ENCODE measurements at regions not wholly inside any gene's neighbourhood (a gene's known extent, or its start where the extent isn't known, plus 50 kb on each side); places are given as distances from the start of the nearest gene placed in this dataset.
A peak's percentile ranks its signal among the peaks of the same experiment; 100 is the strongest.

- Mint-ChIP-seq H3K27ac (ENCODE audit: unreplicated experiment) (no peak overlapping the region), H3K9me3 (peaks cover 5% of the 10 kb centered on the region)
- DNase-seq (ENCODE audit: low read depth, low spot score): no peak
Measured at GRCh38 chr9:88702985-88703384, 168.0 kb downstream of the NXNL2 start.

DNA sequence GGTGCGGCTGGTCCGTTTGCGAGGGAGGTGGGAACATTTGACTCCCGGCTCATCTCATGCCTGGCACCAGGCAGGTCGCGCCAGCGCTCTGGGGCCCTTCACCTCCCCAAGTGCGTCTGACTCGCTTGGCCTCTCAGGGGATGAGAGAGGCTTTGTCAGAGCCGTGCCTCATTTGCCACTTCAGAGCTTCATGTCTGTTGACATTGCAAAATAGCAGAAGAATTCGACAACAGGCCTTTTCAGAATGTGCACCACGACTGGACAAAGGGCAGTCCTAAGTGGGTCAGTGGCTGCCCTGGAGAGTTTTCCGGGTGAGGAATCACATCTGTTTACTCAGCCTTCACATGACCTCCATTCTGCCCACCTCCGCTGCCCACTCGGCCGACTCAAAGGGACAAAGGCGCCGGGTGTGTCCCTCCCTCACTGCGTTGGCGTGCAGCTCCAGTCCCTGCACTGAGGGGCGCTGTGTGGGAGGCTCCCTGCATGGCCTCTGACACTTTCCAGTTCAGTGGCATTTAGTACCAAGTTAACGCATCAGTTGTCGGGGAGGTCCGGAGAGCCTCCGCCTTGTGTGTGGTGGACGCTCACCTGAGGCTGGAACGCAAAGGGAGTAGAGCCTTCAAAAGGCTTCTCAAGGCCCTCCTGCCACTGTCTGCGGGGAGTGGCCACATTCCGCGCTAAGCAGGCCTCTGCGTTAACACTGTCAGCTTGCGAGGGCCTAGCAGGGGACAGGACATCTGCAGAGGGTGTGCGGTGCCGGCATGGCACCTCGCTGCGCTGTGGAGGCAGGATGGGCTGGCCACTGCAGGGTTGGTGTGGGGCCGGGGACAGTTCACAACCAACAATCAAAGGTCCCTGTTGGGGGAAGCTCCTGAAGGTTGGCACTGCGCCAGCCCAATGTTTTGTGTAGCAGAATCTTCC is 171.5 kb downstream of the NXNL2 start:
- Mint-ChIP-seq H3K27ac (ENCODE audit: unreplicated experiment) (peak overlapping the region; percentile 85), H3K36me3 (ENCODE audit: low read depth) (no peaks in the 10 kb centered on the region), H3K9me3 (no peaks in the 10 kb centered on the region), H3K27me3 (ENCODE audit: low read depth) (peaks cover 73% of the 10 kb centered on the region), H3K4me3 (peak overlapping the region; percentile 39), H3K4me1 (peaks cover 15% of the 10 kb centered on the region)
- TF ChIP-seq, protein P1, sequence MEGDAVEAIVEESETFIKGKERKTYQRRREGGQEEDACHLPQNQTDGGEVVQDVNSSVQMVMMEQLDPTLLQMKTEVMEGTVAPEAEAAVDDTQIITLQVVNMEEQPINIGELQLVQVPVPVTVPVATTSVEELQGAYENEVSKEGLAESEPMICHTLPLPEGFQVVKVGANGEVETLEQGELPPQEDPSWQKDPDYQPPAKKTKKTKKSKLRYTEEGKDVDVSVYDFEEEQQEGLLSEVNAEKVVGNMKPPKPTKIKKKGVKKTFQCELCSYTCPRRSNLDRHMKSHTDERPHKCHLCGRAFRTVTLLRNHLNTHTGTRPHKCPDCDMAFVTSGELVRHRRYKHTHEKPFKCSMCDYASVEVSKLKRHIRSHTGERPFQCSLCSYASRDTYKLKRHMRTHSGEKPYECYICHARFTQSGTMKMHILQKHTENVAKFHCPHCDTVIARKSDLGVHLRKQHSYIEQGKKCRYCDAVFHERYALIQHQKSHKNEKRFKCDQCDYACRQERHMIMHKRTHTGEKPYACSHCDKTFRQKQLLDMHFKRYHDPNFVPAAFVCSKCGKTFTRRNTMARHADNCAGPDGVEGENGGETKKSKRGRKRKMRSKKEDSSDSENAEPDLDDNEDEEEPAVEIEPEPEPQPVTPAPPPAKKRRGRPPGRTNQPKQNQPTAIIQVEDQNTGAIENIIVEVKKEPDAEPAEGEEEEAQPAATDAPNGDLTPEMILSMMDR (conservative IDR thresholded peaks at IDR 0.05): peak; percentile 47
- DNase-seq (ENCODE audit: low read depth, low spot score): peak; percentile 66

More at GRCh38 chr9:88702985-88703384, 168.0 kb downstream of the NXNL2 start:
- peaks cover 15% of the 10 kb centered on the region for H3K4me1 Mint-ChIP-seq
- TF ChIP-seq, protein P1 (conservative IDR thresholded peaks at IDR 0.05): no peak
- H3K36me3 Mint-ChIP-seq (ENCODE audit: low read depth): peaks cover 4% of the 10 kb centered on the region
- no peak overlapping the region for H3K4me3 Mint-ChIP-seq
- peaks cover 82% of the 10 kb centered on the region for H3K27me3 Mint-ChIP-seq (ENCODE audit: low read depth)

GRCh38 chr9:88710449-88710848 is 175.5 kb downstream of the NXNL2 start:
- no peak for DNase-seq (ENCODE audit: low read depth, low spot score)
- Mint-ChIP-seq H3K27ac (ENCODE audit: unreplicated experiment) (no peak overlapping the region), H3K4me1 (peaks cover 15% of the 10 kb centered on the region), H3K4me3 (no peak overlapping the region), H3K27me3 (ENCODE audit: low read depth) (peaks cover 50% of the 10 kb centered on the region), H3K9me3 (peaks cover 6% of the 10 kb centered on the region), H3K36me3 (ENCODE audit: low read depth) (no peaks in the 10 kb centered on the region)
- TF ChIP-seq, protein P1 (conservative IDR thresholded peaks at IDR 0.05): no peak

GRCh38 chr9:88711719-88712118 is 176.7 kb downstream of the NXNL2 start:
- Mint-ChIP-seq H3K4me1 (peaks cover 5% of the 10 kb centered on the region), H3K9me3 (peaks cover 6% of the 10 kb centered on the region), H3K27ac (ENCODE audit: unreplicated experiment) (no peak overlapping the region), H3K36me3 (ENCODE audit: low read depth) (peaks cover 4% of the 10 kb centered on the region), H3K27me3 (ENCODE audit: low read depth) (peaks cover 43% of the 10 kb centered on the region), H3K4me3 (no peak overlapping the region)
- no peak for DNase-seq (ENCODE audit: low read depth, low spot score)
- TF ChIP-seq, protein P1 (conservative IDR thresholded peaks at IDR 0.05): no peak

- no peak overlapping the region for H3K27ac Mint-ChIP-seq (ENCODE audit: unreplicated experiment)
- H3K36me3 Mint-ChIP-seq (ENCODE audit: low read depth): peaks cover 5% of the 10 kb centered on the region
- TF ChIP-seq, protein P1 (conservative IDR thresholded peaks at IDR 0.05): no peak
- H3K4me3 Mint-ChIP-seq: no peak overlapping the region
- DNase-seq (ENCODE audit: low read depth, low spot score): no peak
- H3K27me3 Mint-ChIP-seq (ENCODE audit: low read depth): peaks cover 45% of the 10 kb centered on the region
- H3K4me1 Mint-ChIP-seq: peaks cover 4% of the 10 kb centered on the region
- H3K9me3 Mint-ChIP-seq: peaks cover 6% of the 10 kb centered on the region
Measured at GRCh38 chr9:88712484-88712883, 177.5 kb downstream of the NXNL2 start.
